ENCODE measurements at regions not wholly inside any gene's neighbourhood (a gene's known extent, or its start where the extent isn't known, plus 50 kb on each side); places are given as distances from the start of the nearest gene placed in this dataset.

DNA sequence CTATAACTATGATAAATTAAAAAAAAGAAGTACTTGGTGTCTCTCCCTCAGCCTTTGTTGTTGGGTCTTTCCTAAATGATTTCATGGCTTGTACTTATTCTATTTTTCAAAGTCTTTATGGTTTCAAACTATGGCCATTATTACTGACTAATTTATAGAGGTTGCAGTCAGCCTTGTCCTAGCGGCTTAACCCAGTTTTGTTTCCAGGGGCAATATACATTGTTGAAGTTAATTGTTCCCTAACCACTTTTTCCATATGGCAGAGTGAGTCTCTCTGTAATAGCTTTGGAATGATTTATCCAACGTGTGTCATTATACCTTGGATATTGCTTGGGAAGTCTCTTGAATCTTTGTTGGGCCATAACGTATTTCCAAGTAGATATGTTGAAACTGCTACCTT, 408.8 kb downstream of the HRH4 start:
- DNase-seq (ENCODE audit: low read depth in 2 of 2): no peak
- TF ChIP-seq CTCF (IDR thresholded peaks at IDR 0.05; ENCODE audit: low read depth, low read length): no peak
- no peak overlapping the region for H3K4me3 ChIP-seq (replicated peaks in 1 of 2; ENCODE audit: low read depth in 2 of 2, low read length in 2 of 2)

DNA sequence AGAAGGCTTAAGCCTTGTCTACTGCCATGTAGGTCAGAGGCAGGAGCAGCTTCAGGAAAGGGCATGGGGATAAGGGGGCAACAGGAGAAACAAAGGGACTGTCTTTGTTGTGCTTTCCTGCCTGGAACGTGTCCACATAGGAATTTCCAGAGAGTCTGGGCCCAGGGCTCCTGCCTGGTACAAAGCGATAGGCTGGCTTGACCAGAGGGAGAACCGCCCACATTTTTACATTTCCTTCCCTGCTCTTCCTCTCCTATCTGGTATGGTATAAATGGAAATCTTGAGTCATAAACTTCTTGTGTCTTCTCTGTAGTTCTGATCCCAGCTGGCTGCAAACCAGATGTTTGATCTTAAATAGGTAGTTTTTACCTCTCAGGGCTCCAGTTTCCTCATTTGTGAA, 414.8 kb downstream of the HRH4 start:
- no peak for TF ChIP-seq CTCF (IDR thresholded peaks at IDR 0.05; ENCODE audit: low read depth, low read length)
- H3K4me3 ChIP-seq (replicated peaks in 1 of 2; ENCODE audit: low read depth in 2 of 2, low read length in 2 of 2): no peak overlapping the region
- DNase-seq (ENCODE audit: low read depth in 2 of 2): no peak

GRCh38 chr18:24875777-24876176, 415.3 kb downstream of the HRH4 start:
- TF ChIP-seq CTCF (IDR thresholded peaks at IDR 0.05; ENCODE audit: low read depth, low read length): no peak
- no peak for DNase-seq (ENCODE audit: low read depth in 2 of 2)
- no peak overlapping the region for H3K4me3 ChIP-seq (replicated peaks in 1 of 2; ENCODE audit: low read depth in 2 of 2, low read length in 2 of 2)

GRCh38 chr18:24876266-24876665, 415.8 kb downstream of the HRH4 start:
- DNase-seq (ENCODE audit: low read depth in 2 of 2): no peak
- no peak overlapping the region for H3K4me3 ChIP-seq (replicated peaks in 1 of 2; ENCODE audit: low read depth in 2 of 2, low read length in 2 of 2)
- TF ChIP-seq CTCF (IDR thresholded peaks at IDR 0.05; ENCODE audit: low read depth, low read length): no peak

DNA sequence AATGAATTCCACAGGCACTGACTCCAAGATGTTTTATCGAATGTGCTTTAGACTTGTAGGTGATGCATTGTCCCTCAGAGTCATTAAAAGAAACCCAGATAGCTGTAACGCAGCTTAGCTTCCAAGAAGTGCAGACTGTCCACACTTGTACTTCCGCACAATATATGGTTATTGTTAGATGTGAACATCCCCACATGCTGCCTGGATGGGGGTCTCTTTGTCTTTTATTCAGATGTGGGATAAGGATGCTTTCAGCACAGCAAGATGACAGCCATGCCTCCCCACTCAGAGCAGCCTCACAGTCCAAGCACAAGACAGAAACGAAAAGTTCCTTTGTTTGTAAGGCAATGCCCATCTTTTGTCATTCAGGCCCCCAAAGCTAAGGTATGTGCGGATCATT, 416.6 kb downstream of the HRH4 start:
- no peak overlapping the region for H3K4me3 ChIP-seq (replicated peaks in 1 of 2; ENCODE audit: low read depth in 2 of 2, low read length in 2 of 2)
- TF ChIP-seq CTCF (IDR thresholded peaks at IDR 0.05; ENCODE audit: low read depth, low read length): no peak
- DNase-seq (ENCODE audit: low read depth in 2 of 2): no peak

DNA sequence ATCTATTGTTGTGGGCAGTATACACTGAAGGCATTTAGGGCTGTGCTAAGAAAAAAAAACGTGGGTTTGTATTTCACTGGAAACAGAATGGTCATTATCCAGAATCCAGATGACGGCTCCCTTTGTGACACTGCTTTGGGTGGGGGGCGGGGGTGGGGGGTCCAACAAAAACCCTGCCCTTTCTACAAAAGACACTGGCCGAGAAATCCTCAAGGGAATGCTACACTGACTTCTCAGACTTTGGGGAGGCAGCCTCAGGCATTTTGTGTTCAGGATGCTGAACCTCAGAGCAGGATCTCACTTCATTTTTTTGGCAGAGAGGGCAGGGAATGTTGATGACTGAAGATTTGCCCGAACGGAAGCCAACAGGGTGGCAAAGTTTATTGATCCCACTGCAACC, 417.1 kb downstream of the HRH4 start:
- no peak overlapping the region for H3K4me3 ChIP-seq (replicated peaks in 1 of 2; ENCODE audit: low read depth in 2 of 2, low read length in 2 of 2)
- TF ChIP-seq CTCF (IDR thresholded peaks at IDR 0.05; ENCODE audit: low read depth, low read length): no peak
- DNase-seq (ENCODE audit: low read depth in 2 of 2): no peak

GRCh38 chr18:24878289-24878688, 417.9 kb downstream of the HRH4 start:
- peak; percentile 61 to 74 for DNase-seq (ENCODE audit: low read depth in 2 of 2)
- peak; percentile 27 for TF ChIP-seq CTCF (IDR thresholded peaks at IDR 0.05; ENCODE audit: low read depth, low read length)

More at GRCh38 chr18:24878289-24878688, 417.9 kb downstream of the HRH4 start:
- H3K4me3 ChIP-seq (replicated peaks in 1 of 2; ENCODE audit: low read depth in 2 of 2, low read length in 2 of 2): no peak overlapping the region

All from cardiac fibroblast (primary cell).